ENCODE measurements at regions not wholly inside any gene's neighbourhood (a gene's known extent, or its start where the extent isn't known, plus 50 kb on each side); places are given as distances from the start of the nearest gene placed in this dataset.

- no peak overlapping the region for H3K4me3 ChIP-seq (ENCODE audit: low read length)
- TF ChIP-seq CTCF (IDR thresholded peaks at IDR 0.05; ENCODE audit: insufficient read depth, low read depth, low read length, missing control alignments): no peak
- no peak for DNase-seq (ENCODE audit: low read depth)
Measured at GRCh38 chr2:54392555-54393324, 63.4 kb upstream of the SPTBN1 start.

DNA sequence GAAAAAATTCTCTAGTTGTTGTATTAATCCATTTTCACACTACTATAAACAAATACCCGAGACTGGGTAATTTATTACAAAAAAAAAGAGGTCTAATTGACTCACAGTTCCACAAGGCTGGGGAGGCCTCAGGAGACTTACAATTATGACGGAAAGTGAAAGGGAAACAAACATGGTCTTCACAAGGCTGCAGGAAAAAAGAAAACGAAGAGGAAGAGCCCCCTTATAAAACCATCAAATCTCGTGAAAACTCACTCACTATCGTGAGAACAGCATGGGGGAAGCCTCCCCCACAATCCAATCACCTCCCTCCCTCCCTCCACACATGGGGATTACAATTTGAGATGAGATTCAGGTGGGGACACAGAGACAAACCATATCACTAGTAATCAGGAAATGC lies 61.7 kb upstream of the SPTBN1 start:
- no peak overlapping the region for H3K4me3 ChIP-seq (ENCODE audit: low read length)
- no peak for TF ChIP-seq CTCF (IDR thresholded peaks at IDR 0.05; ENCODE audit: insufficient read depth, low read depth, low read length, missing control alignments)
- no peak for DNase-seq (ENCODE audit: low read depth)

- DNase-seq (ENCODE audit: low read depth): no peak
- no peak for TF ChIP-seq CTCF (IDR thresholded peaks at IDR 0.05; ENCODE audit: insufficient read depth, low read depth, low read length, missing control alignments)
- no peak overlapping the region for H3K4me3 ChIP-seq (ENCODE audit: low read length)
Measured at GRCh38 chr2:54396107-54396506, 60.0 kb upstream of the SPTBN1 start.

DNA sequence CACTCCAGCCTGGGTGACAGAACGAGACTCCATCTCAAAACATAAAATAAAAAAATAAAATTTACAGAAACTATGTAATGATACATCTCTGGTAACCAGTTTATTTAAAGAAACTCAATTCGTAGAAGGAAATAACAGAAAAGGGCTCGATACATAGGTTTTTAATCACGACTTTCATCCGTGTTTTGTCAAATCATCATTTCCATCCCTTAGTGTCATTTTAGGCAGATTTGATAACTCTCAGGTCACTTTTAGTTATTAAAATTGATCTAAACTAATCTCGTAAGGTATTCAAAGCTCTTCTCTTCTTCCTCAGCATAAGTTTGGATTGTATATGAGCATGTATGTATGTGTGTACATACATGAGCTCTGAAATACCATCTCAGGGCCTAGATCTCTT lies 59.3 kb upstream of the SPTBN1 start:
- H3K4me3 ChIP-seq (ENCODE audit: low read length): no peak overlapping the region
- TF ChIP-seq CTCF (IDR thresholded peaks at IDR 0.05; ENCODE audit: insufficient read depth, low read depth, low read length, missing control alignments): no peak
- DNase-seq (ENCODE audit: low read depth): no peak

DNA sequence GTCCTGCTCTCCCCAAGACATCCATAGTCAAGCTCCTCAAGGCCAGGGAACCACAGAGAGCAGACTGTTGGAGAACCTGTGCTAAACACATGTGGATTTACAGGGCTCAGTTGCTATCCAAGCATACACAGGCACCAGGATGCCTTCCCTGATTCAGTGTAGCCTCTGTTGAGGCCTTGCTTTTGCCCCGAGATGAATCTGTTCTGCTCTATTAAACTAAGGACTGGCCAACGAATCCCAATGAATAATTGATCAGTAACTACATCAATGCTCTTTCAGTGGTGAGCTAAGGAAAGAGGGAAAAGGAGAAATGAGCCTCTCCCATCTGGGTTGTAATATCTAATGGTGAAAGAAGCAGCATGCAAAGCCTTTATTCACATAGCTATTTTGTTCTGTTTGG lies 58.7 kb upstream of the SPTBN1 start:
- DNase-seq (ENCODE audit: low read depth): no peak
- H3K4me3 ChIP-seq (ENCODE audit: low read length): no peak overlapping the region
- TF ChIP-seq CTCF (IDR thresholded peaks at IDR 0.05; ENCODE audit: insufficient read depth, low read depth, low read length, missing control alignments): no peak

GRCh38 chr2:54401554-54401953 lies 54.6 kb upstream of the SPTBN1 start:
- TF ChIP-seq CTCF (IDR thresholded peaks at IDR 0.05; ENCODE audit: insufficient read depth, low read depth, low read length, missing control alignments): no peak
- no peak for DNase-seq (ENCODE audit: low read depth)
- no peak overlapping the region for H3K4me3 ChIP-seq (ENCODE audit: low read length)

DNA sequence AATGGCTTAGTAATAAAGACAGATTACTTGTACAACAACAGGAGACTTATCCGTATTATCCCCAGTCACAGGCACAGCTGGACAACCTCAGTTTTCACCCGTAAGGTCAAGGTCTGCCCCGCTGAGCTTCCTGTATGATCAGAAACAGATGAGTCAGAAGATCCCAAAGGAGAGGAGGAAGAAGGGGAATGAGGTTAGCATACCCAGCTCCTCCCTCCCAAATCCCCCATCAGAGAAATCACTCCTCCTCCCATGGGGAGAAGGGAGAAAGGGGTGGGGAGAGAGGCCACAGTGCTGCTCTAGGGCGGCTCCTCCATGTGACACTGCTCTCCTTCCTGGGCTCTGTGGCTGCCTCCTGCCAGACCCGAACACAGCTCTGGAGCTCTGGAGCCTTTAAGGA lies 53.8 kb upstream of the SPTBN1 start:
- H3K4me3 ChIP-seq (ENCODE audit: low read length): no peak overlapping the region
- no peak for DNase-seq (ENCODE audit: low read depth)
- TF ChIP-seq CTCF (IDR thresholded peaks at IDR 0.05; ENCODE audit: insufficient read depth, low read depth, low read length, missing control alignments): no peak
